ENCODE measurements at regions not wholly inside any gene's neighbourhood (a gene's known extent, or its start where the extent isn't known, plus 50 kb on each side); places are given as distances from the start of the nearest gene placed in this dataset.

DNA sequence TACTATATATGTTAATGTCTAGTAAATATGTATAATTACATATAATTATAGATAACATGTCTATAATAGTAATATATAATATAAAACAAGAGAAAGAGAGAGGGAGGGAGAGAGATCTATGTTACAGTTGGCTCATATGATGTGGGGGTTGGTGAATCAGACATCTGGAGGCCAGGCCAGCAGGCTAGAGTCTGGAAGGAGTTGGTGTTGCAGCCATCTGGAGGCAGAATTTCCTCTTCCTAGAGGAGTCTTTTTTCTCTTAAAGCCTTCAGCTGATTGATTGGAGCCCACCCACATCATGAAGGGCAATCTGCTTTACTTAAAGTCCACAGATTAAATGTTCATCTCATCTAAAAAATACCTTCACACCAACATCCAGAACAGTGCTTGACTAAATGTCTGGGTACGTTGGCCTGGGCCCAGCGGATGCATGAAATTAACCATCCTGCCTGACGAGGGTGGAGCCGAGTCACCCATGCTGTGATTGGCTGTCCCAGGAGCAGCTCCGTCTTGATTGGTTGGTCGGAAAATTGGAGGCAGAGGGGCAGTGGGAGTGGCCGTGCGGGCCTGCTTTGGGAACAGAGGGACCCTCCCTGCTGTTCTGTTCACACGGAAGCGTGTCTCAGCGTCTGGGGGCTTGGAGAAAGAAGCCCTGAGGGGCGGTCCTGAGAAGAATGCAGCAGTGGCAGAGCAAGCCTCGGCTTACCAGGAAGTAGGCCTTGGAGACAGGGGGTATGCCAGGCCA lies 392.4 kb downstream of the QKI start:
- no peak for DNase-seq (ENCODE audit: low spot score)

DNA sequence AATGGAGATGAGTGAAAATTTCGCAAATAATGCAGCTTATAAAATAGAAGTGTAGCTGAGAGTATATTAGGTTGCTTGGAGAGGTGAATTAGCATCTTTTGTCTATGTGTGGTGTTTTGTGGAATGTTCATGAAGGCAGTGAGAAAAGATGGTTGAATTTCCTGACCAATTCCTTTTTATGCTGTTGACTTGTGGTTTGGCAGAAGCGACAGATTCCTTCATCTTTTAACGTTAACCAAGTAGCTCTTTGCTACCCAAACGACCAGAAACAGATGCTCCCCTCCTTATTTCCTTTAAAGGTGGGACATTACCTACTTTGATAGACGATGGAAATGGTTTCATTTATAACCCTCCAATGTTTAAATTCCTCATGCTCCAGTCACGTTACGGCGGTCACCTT lies 390.5 kb downstream of the QKI start:
- DNase-seq (ENCODE audit: low spot score): no peak

GRCh38 chr6:163802267-163802666 lies 387.7 kb downstream of the QKI start:
- no peak for DNase-seq (ENCODE audit: low spot score)

DNA sequence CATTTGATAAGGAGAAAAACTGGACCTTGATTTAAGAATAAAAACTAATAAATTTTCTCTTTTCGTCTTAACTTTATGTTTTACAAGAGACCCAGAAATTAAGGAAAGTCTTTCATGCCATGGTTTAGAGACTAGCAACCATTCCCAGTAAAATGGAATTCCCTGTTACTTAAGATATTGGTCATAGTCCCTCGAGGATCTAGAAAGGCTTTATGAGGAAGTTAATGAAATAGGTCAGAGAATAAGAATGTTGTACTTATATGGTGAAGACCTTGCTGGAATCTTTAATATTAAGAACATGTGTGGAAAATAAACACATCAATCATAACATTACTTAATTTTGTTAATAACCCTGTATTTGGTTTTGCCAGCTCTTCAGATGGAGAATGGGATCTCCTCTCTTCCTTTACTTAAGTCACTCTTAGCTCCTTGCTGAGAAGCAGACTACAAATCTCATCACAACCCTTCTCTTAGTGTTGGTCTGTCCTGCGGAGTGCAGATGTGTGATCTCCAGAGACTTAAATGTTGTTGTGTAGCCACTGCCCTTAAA lies 382.9 kb downstream of the QKI start:
- no peak for DNase-seq (ENCODE audit: low spot score)

DNA sequence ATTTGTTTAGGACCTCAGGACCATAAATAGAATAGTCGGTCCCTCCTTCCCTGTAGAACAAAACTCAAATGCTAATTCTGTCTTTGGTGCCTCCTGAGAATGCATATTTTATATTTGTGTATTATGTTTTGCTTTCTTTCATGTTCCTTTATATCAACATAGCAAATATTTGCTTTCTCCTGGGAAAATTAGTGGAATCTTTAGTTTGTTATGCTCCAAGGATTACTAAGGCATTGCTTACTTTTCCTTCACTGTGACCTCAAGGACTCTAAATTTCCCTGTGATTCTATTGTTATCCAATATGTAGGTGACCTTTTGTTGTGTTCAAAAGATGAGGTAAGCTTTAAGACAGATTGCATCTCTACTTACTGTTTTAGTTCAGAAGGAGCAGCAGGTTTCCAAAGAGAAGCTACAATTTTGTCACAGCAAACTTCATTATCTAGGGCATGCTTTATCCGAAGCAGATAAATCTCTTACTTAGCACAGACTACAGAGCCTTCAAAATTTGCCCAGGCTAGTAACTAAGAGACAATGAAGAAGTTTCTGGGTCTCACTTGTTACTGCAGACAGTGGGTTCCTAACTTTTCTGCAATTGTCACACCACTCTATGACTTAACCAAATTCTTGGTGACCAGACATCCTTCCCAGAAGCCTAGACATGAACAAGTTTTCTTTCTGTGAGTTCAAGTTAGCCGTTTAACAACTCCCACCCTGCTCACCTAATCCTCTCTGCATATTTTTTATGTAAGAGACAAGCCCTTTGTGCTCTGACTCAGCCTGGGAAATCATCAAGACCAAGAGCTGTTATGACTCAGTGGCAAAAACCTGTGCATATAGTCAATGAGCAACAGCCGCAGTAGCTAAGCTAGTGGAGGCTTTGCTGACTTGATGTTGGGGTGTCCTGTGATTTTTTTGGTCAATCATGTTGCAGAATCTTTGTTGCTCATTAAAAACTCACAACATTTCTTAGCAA lies 378.8 kb downstream of the QKI start:
- DNase-seq (ENCODE audit: low spot score): no peak

DNA sequence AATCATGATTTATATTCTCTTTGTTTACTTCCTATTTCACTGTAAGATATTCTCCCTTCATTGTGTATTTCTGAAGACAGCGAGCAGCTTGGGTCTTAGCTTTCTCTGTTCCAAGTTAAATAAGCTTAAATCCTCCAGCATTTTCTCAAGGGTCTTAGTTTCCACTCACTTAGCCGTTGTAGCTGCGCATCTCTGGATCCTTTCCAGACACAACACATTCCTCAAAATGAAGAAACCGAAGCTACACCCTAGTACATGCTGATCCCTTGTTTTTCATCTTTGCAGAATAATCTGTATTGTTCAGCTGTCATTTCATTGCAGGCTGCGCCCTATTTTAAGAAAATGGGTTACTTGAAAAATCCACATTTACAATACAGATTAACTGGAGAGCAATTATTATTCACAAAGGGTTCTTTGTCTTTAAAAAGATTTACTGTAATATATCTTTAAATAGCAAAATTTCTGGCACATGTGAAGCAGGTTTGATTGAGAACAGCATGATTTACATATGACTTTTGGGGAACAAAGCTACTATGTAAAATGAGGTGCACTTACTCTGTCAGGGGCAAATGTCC lies 375.8 kb downstream of the QKI start:
- no peak for DNase-seq (ENCODE audit: low spot score)

DNA sequence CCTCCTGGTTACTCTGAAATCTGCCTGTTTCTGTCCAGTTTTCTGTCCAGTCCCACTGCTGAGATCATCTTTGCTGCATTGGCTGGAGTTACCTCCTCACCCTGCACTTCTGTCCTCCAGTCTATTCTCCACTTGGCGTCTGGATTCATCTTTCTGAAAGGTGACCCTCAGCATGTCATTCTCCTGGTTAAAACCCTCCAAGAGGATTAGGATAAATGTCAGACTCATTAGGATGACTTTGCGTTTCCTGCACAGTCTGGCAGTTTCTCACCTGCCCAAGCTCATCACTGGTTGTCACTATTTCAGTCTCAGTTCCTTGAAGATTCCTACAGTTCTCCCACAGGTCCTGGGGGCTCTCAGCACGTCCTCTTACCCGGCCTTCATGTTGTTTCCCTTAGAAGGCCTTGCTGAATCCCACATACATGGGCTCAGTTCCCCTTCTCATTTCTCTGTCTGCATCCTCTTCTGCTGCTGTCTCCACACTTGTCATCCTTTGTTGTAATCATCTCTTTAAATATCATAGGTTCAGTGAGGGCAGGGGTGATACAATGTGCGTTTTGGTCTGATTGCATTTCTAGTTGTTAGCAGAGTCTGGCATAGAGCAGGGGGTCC lies 374.8 kb downstream of the QKI start:
- no peak for DNase-seq (ENCODE audit: low spot score)

- no peak for DNase-seq (ENCODE audit: low spot score)
Observed at GRCh38 chr6:163786995-163787671, 372.6 kb downstream of the QKI start.

GRCh38 chr6:163782436-163783003 lies 368.0 kb downstream of the QKI start:
- no peak for DNase-seq (ENCODE audit: low spot score)

DNA sequence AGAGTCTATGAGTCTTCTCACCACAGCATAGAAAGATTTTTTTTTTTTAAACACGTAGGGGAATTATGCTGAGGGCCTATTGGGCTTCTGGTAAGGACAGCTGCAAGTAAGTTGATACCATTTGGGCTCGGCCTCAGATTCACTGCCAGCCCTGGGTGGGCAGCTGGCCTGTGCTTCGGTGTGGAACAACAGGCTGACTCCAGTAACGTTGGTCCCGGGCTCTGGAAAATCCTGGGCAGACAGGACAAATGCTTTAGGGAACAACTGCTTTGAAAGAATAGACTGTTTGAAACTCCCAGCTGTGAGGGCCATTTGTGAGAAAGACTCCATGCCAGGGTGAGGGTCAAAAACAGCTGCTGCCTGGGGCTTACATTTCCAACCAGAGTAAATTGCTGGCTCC lies 366.5 kb downstream of the QKI start:
- no peak for DNase-seq (ENCODE audit: low spot score)

GRCh38 chr6:163779727-163780284 lies 365.3 kb downstream of the QKI start:
- no peak for DNase-seq (ENCODE audit: low spot score)

DNA sequence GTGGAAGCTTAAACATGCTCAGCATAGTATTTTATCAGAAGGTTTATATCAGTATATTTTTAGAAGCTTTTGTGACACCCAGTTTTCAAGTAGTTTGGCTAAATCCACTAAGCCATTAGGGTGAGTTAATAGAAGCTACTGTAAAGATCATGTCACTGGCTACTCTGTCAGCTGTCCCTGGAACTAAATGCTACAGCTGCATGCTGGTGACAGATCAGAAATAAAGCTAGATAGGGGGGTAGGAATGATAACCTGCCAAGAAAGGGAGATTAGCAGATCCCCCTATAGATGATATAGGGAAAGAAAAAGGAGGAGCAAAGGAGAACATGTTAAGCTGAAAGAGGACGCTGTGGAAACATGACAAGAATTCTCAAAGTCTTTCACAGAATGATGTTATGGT lies 363.2 kb downstream of the QKI start:
- no peak for DNase-seq (ENCODE audit: low spot score)

DNA sequence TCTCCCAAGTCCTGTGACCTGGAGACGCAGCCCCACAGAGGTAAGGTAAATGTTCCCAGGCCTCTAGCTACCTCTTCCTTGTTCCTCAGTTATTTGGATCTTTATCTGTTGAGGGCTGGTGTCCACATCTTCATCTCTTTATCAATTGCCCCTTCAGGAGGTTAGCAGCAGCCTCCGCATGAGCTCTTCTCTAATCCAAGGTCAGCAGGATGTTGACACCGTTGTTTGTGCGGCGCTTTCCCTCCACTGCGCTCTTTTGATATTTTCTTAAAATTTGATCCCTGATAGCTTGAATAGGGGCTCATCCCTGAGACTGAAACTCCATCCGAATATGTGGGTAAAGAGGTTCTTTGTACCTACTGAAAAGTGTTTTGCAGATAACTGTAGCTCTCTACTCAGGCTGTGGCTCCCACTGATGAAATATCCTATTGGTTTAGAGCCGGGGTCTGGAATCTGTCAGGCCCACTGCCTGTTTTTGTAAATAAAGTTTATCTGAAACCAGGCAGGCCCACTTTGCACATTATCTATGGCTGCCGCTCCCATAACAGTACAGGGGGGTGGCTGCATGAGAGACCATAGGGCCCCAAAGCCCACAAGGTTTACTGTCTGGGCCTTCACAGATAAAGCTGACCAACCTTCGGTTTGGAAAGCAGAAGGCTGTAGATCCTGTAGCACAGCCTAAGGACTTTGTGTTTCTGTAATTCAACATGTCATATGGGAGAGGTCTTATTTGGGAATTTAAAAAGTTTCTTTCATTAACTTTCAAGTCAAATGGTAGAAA lies 362.6 kb downstream of the QKI start:
- DNase-seq (ENCODE audit: low spot score): no peak

- no peak for DNase-seq (ENCODE audit: low spot score)
Observed at GRCh38 chr6:163776196-163776905, 361.8 kb downstream of the QKI start.

DNA sequence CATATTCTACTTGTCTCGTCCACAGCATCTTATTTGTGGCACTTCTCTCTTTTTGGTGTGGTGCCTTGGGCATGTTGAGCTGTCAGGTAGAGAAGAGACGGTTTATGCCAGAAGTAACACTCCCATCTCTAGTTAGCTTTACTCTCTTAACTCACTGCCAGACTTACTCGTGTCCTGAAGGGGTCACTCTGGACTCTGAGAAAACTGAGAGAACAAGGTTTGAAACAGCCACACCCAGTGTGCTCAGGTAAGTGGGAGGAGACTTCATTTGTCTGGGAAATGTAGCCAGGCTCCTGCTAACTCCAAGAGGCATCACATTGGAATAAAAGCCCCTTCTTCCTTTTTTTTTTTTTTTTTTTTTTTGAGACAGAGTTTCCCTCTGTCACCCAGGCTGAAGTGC lies 360.8 kb downstream of the QKI start:
- no peak for DNase-seq (ENCODE audit: low spot score)

GRCh38 chr6:163774485-163774884 lies 360.0 kb downstream of the QKI start:
- no peak for DNase-seq (ENCODE audit: low spot score)

GRCh38 chr6:163773646-163774045 lies 359.1 kb downstream of the QKI start:
- no peak for DNase-seq (ENCODE audit: low spot score)

DNA sequence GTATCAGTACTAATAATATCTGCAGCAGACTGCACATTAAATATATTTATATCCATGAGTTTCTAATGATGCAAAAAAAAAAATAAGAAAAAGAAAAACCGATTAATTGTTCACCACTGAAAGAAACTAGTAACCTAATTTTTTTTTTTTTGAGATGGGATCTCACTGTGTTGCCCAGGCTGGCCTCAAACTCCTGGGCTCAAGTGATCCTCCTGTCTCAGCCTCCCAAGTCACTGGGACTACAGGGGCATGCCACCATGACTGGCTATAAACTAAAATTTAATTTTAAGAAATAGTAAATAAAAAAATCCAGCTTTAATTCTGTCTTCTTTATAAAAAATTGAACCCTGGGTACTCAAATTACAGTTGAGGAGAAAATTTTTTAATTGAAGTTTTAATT lies 358.2 kb downstream of the QKI start:
- no peak for DNase-seq (ENCODE audit: low spot score)

DNA sequence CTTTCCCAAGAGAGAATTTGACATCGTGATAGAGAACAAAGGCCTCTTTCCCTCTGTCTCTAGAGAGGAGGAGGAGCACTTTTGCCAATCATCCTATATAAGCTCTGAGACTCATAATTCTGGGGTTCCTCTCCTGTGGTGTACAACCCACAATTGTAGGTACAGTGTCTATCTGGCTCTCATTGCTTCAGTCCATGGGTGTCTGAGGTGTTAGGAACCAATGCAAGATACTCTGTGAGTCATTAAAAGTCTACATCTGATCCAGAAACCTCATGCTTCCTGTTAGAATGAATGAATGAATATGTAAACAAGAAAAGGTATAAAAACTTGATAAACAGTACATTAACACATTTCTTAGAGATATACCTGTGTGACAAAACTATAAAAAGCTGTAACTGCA lies 356.7 kb downstream of the QKI start:
- DNase-seq (ENCODE audit: low spot score): no peak

All from COLO829 (cell line).